ENCODE measurements at regions not wholly inside any gene's neighbourhood (a gene's known extent, or its start where the extent isn't known, plus 50 kb on each side); places are given as distances from the start of the nearest gene placed in this dataset.

- Histone ChIP-seq H3K79me2 (ENCODE audit: control insufficient read depth in 1 of 2, insufficient read depth in 2 of 2, low read length in 2 of 2) (no peaks in the 10 kb centered on the region), H2AK5ac (ENCODE audit: low read depth, low read length) (no peak overlapping the region), H4K91ac (replicated peaks; ENCODE audit: insufficient read length, low read length) (no peak overlapping the region), H3K9me3 (ENCODE audit: insufficient read depth in 2 of 2, low read depth in 1 of 2, low read length in 1 of 2) (no peaks in the 10 kb centered on the region), H3K4ac (replicated peaks; ENCODE audit: insufficient read length, low read depth, low read length) (no peak overlapping the region), H3K18ac (ENCODE audit: extremely low read depth, low read length) (no peak overlapping the region), H2BK15ac (ENCODE audit: low read length) (no peak overlapping the region), H3K4me2 (ENCODE audit: insufficient read depth in 1 of 2, low read depth in 2 of 2, low read length in 2 of 2) (no peak overlapping the region), H3K36me3 (ENCODE audit: control insufficient read depth in 2 of 4, insufficient read depth in 4 of 4, low read length in 3 of 4) (no peaks in the 10 kb centered on the region), H4K20me1 (replicated peaks in 1 of 2; ENCODE audit: control insufficient read depth in 1 of 2, insufficient read depth in 2 of 2, low read length in 2 of 2) (no peaks in the 10 kb centered on the region), H4K5ac (ENCODE audit: insufficient read length, low read depth, low read length) (no peak overlapping the region), H3K4me1 (replicated peaks in 1 of 4; ENCODE audit: control insufficient read depth in 3 of 4, insufficient read depth in 4 of 4, low read length in 3 of 4) (peaks cover 0 to 9% (median 2%) of the 10 kb centered on the region in 4 experiments; a peak in 5 of 7 replicates), H3K27ac (ENCODE audit: low read depth, low read length) (no peak overlapping the region), H3K56ac (replicated peaks; ENCODE audit: insufficient read length, low read depth, low read length) (no peak overlapping the region), H3K9ac (replicated peaks in 1 of 4; ENCODE audit: extremely low read depth in 1 of 4, low read depth in 3 of 4, low read length in 3 of 4) (no peak overlapping the region), H2AFZ (ENCODE audit: low read length) (no peak overlapping the region), H3K23ac (ENCODE audit: insufficient read length) (no peak overlapping the region), H4K8ac (ENCODE audit: extremely low read depth, insufficient read depth, low read length) (peak overlapping the region; percentile 74), H3K27me3 (replicated peaks in 1 of 4; ENCODE audit: control insufficient read depth in 3 of 4, extremely low read depth in 1 of 4, insufficient read depth in 3 of 4, low read length in 3 of 4) (no peaks in the 10 kb centered on the region), H2BK12ac (ENCODE audit: low read depth, low read length) (no peak overlapping the region), H3K4me3 (ENCODE audit: extremely low read depth in 1 of 4, insufficient read depth in 2 of 4, low read depth in 3 of 4, low read length in 4 of 4) (no peak overlapping the region), H2BK120ac (replicated peaks; ENCODE audit: low read depth, low read length) (no peak overlapping the region), H3K23me2 (ENCODE audit: low read depth, low read length) (no peaks in the 10 kb centered on the region), H2BK5ac (ENCODE audit: low read depth, low read length) (no peak overlapping the region), H2BK20ac (ENCODE audit: low read length) (no peak overlapping the region), H3K14ac (ENCODE audit: insufficient read length) (no peak overlapping the region), H3K79me1 (ENCODE audit: low read depth, low read length) (no peaks in the 10 kb centered on the region)
- ChIA-PET POLR2A (ENCODE audit: partially characterized antibody) (no interaction called here), CTCF (ENCODE audit: partially characterized antibody) (interaction anchor here (1.0 to 2.6 kb wide), 2 partner anchors 13 to 190 kb away, joined by 3 to 16 read pairs; no protein-coding TSS in a partner anchor)
- peak in 1 of 2 experiments; percentile 40 for DNase-seq (ENCODE audit: low read depth in 1 of 2, low spot score in 2 of 2)
- WGBS, 2 experiments (ENCODE audit: extremely low coverage in 1 of 2, insufficient coverage in 1 of 2, insufficient read length in 1 of 2, insufficient replicate concordance in 2 of 2, low coverage in 1 of 2, low lambda C conversion rate in 2 of 2, missing lambda C conversion rate in 1 of 2): 87% methylated on average over 10 of the region's 10 CpGs; no CpG with 5 or more reads in 1 of the 2 experiments
- FAIRE-seq: no peak
- TF ChIP-seq ATF2 (IDR thresholded peaks at IDR 0.05; ENCODE audit: low read length) (no peak), TCF12 (IDR thresholded peaks at IDR 0.05; ENCODE audit: low read depth, low read length) (no peak), BRCA1 (IDR thresholded peaks at IDR 0.05; ENCODE audit: low read depth, low read length) (no peak), SP1 (IDR thresholded peaks at IDR 0.05; ENCODE audit: low read depth, low read length) (no peak), KDM4A (IDR thresholded peaks at IDR 0.05; ENCODE audit: low read depth, low read length, severe bottlenecking) (no peak), CEBPB (IDR thresholded peaks at IDR 0.05; ENCODE audit: low read depth, low read length) (no peak), TAF7 (optimal IDR thresholded peaks at IDR 0.05; ENCODE audit: borderline replicate concordance, low read depth, low read length) (no peak), POLR2A (IDR thresholded peaks at IDR 0.05; ENCODE audit: control extremely low read depth in 1 of 2, low read depth in 2 of 2, low read length in 2 of 2) (no peak), KDM1A (IDR thresholded peaks at IDR 0.05; ENCODE audit: borderline replicate concordance, low read length) (no peak), RAD21 (IDR thresholded peaks at IDR 0.05 in 1 of 2, conservative IDR thresholded peaks at IDR 0.05 in 1 of 2; ENCODE audit: low read depth in 2 of 2, low read length in 2 of 2) (no peak), RBBP5 (IDR thresholded peaks at IDR 0.05; ENCODE audit: borderline replicate concordance, low read depth, low read length) (no peak)
- TF ChIP-seq, protein P1, sequence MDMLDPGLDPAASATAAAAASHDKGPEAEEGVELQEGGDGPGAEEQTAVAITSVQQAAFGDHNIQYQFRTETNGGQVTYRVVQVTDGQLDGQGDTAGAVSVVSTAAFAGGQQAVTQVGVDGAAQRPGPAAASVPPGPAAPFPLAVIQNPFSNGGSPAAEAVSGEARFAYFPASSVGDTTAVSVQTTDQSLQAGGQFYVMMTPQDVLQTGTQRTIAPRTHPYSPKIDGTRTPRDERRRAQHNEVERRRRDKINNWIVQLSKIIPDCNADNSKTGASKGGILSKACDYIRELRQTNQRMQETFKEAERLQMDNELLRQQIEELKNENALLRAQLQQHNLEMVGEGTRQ (IDR thresholded peaks at IDR 0.05; ENCODE audit: low read length): no peak
These were observed 109.5 kb downstream of the CPZ start for GRCh38 chr4:8702020-8702495.

Data from H1 (cell line).